H1 (cell line): ENCODE measurements at regions not wholly inside any gene's neighbourhood (a gene's known extent, or its start where the extent isn't known, plus 50 kb on each side); places are given as distances from the start of the nearest gene placed in this dataset.

Experiments used
- CTCF ChIA-PET: fragments of 300-600 bp; sonication (Branson Sonifier 250); formaldehyde crosslinking; loops from one replicate; lab custom pipeline; 2021; ENCODE audit not compliant: partially characterized antibody; lab: Charles Lee
- POLR2A ChIA-PET: fragments of 300-600 bp; sonication (Branson Sonifier 250); formaldehyde crosslinking; loops from one replicate; lab custom pipeline; 2021; ENCODE audit warnings: inconsistent platforms; ENCODE audit not compliant: partially characterized antibody; lab: Charles Lee
- DNase-seq, 2 experiments: peaks; one replicate each; pipeline versions ENCODE4 v3.0.0 to v3.0.0-alpha.2; 2010 to 2022; ENCODE audit warnings: low spot score in 2 of 2, low read depth in 1 of 2, mixed read lengths in 1 of 2
- FAIRE-seq: peaks from 2 replicates; lab custom pipeline; 2011; peaks lifted over from hg19 to GRCh38; lab: Jason Lieb, UNC
- H2AFZ ChIP-seq: 2 replicates; pipeline ENCODE4 v1.8.1; 2012; ENCODE audit warnings: low read length, inconsistent platforms
- H2AK5ac ChIP-seq: 2 replicates; pipeline ENCODE4 v1.6.1; 2013; ENCODE audit warnings: low read depth, low read length
- H2BK120ac ChIP-seq: replicated peaks from 2 replicates; pipeline ENCODE3; 2013; ENCODE audit warnings: low read depth, low read length, inconsistent platforms
- H2BK12ac ChIP-seq: 2 replicates; pipeline ENCODE4 v1.6.1; 2013; ENCODE audit warnings: low read depth, low read length
- H2BK15ac ChIP-seq: 2 replicates; pipeline ENCODE4 v1.6.1; 2013; ENCODE audit warnings: low read length
- H2BK20ac ChIP-seq: 2 replicates; pipeline ENCODE4 v1.6.1; 2013; ENCODE audit warnings: low read length
- H2BK5ac ChIP-seq: 2 replicates; pipeline ENCODE4 v1.6.1; 2013; ENCODE audit warnings: low read depth, low read length
- H3K14ac ChIP-seq: 2 replicates; pipeline ENCODE4 v1.6.1; 2013; ENCODE audit warnings: inconsistent platforms; ENCODE audit not compliant: insufficient read length
- H3K18ac ChIP-seq: 2 replicates; pipeline ENCODE4 v1.6.1; 2013; ENCODE audit warnings: low read length; ENCODE audit errors: extremely low read depth
- H3K23ac ChIP-seq: 2 replicates; pipeline ENCODE4 v1.6.1; 2013; ENCODE audit warnings: inconsistent platforms; ENCODE audit not compliant: insufficient read length
- H3K23me2 ChIP-seq: 2 replicates; pipeline ENCODE4 v1.6.1; 2013; ENCODE audit warnings: low read depth, low read length
- H3K27ac ChIP-seq: 2 replicates; pipeline ENCODE4 v1.6.1; 2011; ENCODE audit warnings: low read depth, low read length, inconsistent platforms
- H3K27me3 ChIP-seq, 4 experiments: replicated peaks in 1 of 4; 1 replicate in 1 of 4; 2 replicates in 3 of 4; pipeline versions ENCODE4 v1.6.1 to v1.8.1; 2011 to 2013; ENCODE audit warnings: low read length in 3 of 4, mild to moderate bottlenecking in 3 of 4, inconsistent platforms in 2 of 4, mixed read lengths in 2 of 4, moderate library complexity in 1 of 4; ENCODE audit not compliant: control insufficient read depth in 3 of 4, insufficient read depth in 3 of 4; ENCODE audit errors: extremely low read depth in 1 of 4
- H3K36me3 ChIP-seq, 4 experiments: 2 replicates each; pipeline versions ENCODE4 v1.6.1 to v1.8.1; 2011 to 2013; ENCODE audit warnings: mild to moderate bottlenecking in 4 of 4, low read length in 3 of 4, moderate library complexity in 2 of 4, control low read depth in 1 of 4, inconsistent platforms in 1 of 4; ENCODE audit not compliant: insufficient read depth in 4 of 4, control insufficient read depth in 2 of 4
- H3K4ac ChIP-seq: replicated peaks from 2 replicates; pipeline ENCODE3; 2013; ENCODE audit warnings: low read length, low read depth, mixed read lengths, inconsistent platforms; ENCODE audit not compliant: insufficient read length
- H3K4me1 ChIP-seq, 4 experiments: replicated peaks in 1 of 4; 1 replicate in 1 of 4; 2 replicates in 3 of 4; pipeline versions ENCODE4 v1.6.1 to v1.8.1; 2011 to 2013; ENCODE audit warnings: low read length in 3 of 4, inconsistent platforms in 2 of 4, mixed read lengths in 1 of 4; ENCODE audit not compliant: insufficient read depth in 4 of 4, control insufficient read depth in 3 of 4
- H3K4me2 ChIP-seq, 2 experiments: 2 replicates each; pipeline versions ENCODE4 v1.6.1 to v1.8.1; 2011 to 2013; ENCODE audit warnings: low read depth in 2 of 2, low read length in 2 of 2, control low read depth in 1 of 2, inconsistent platforms in 1 of 2, mild to moderate bottlenecking in 1 of 2; ENCODE audit not compliant: insufficient read depth in 1 of 2
- H3K4me3 ChIP-seq, 4 experiments: fragments of 200-600, 300-600 bp in 1 of 4; sonication (generic), shearing (Covaris generic), sonication (Bioruptor Twin) in 1 of 4; 2 replicates each; pipeline versions ENCODE4 v1.5.1 to v1.8.1; 2011 to 2016; ENCODE audit warnings: low read length in 4 of 4, low read depth in 3 of 4, control low read depth in 2 of 4, inconsistent platforms in 2 of 4, mild to moderate bottlenecking in 2 of 4, mixed read lengths in 1 of 4, moderate library complexity in 1 of 4; ENCODE audit not compliant: insufficient read depth in 2 of 4; ENCODE audit errors: extremely low read depth in 1 of 4
- H3K56ac ChIP-seq: replicated peaks from 2 replicates; pipeline ENCODE3; 2013; ENCODE audit warnings: low read depth, mild to moderate bottlenecking, mixed read lengths, low read length, inconsistent platforms; ENCODE audit not compliant: insufficient read length
- H3K79me1 ChIP-seq: 2 replicates; pipeline ENCODE4 v1.6.1; 2013; ENCODE audit warnings: low read depth, low read length, control low read depth
- H3K79me2 ChIP-seq, 2 experiments: 2 replicates each; pipeline versions ENCODE4 v1.6.1 to v1.8.1; 2012 to 2013; ENCODE audit warnings: low read length in 2 of 2, mild to moderate bottlenecking in 2 of 2, inconsistent platforms in 1 of 2; ENCODE audit not compliant: insufficient read depth in 2 of 2, control insufficient read depth in 1 of 2
- H3K9ac ChIP-seq, 4 experiments: replicated peaks in 1 of 4; 1 replicate in 1 of 4; 2 replicates in 3 of 4; pipeline versions ENCODE4 v1.6.1 to v1.8.1; 2011 to 2013; ENCODE audit warnings: low read depth in 3 of 4, low read length in 3 of 4, control low read depth in 2 of 4, mild to moderate bottlenecking in 2 of 4, moderate library complexity in 2 of 4, inconsistent platforms in 1 of 4; ENCODE audit errors: extremely low read depth in 1 of 4
- H3K9me3 ChIP-seq, 2 experiments: 2 replicates each; pipeline versions ENCODE4 v1.6.1 to v1.8.1; 2012 to 2013; ENCODE audit warnings: mild to moderate bottlenecking in 2 of 2, moderate library complexity in 2 of 2, control low read depth in 1 of 2, inconsistent platforms in 1 of 2, low read depth in 1 of 2, low read length in 1 of 2, mixed read lengths in 1 of 2; ENCODE audit not compliant: insufficient read depth in 2 of 2
- H4K20me1 ChIP-seq, 2 experiments: replicated peaks in 1 of 2; 2 replicates each; pipeline versions ENCODE3 to v1.8.1; 2011 to 2013; ENCODE audit warnings: inconsistent platforms in 2 of 2, low read length in 2 of 2, mild to moderate bottlenecking in 1 of 2; ENCODE audit not compliant: insufficient read depth in 2 of 2, control insufficient read depth in 1 of 2
- H4K5ac ChIP-seq: 2 replicates; pipeline ENCODE4 v1.6.1; 2013; ENCODE audit warnings: low read length, low read depth, mixed read lengths, inconsistent platforms; ENCODE audit not compliant: insufficient read length
- H4K8ac ChIP-seq: 2 replicates; pipeline ENCODE4 v1.8.0; 2013; ENCODE audit warnings: mild to moderate bottlenecking, moderate library complexity, low read length, inconsistent platforms; ENCODE audit not compliant: insufficient read depth; ENCODE audit errors: extremely low read depth
- H4K91ac ChIP-seq: replicated peaks from 2 replicates; pipeline ENCODE3; 2013; ENCODE audit warnings: low read length, mixed read lengths, inconsistent platforms; ENCODE audit not compliant: insufficient read length
- BCL11A ChIP-seq, 2 experiments: IDR thresholded peaks; one replicate each; pipeline ENCODE4 v1.6.1; 2011; ENCODE audit warnings: low read depth in 2 of 2, low read length in 2 of 2, mild to moderate bottlenecking in 2 of 2
- CHD2 ChIP-seq: IDR thresholded peaks from 2 replicates; pipeline ENCODE4 v1.6.1; 2012; ENCODE audit warnings: low read length, improper control_type of control experiment
- GTF2F1 ChIP-seq: IDR thresholded peaks from 2 replicates; pipeline ENCODE4 v1.6.1; 2012; ENCODE audit warnings: low read depth, low read length, improper control_type of control experiment, borderline replicate concordance
- NANOG ChIP-seq: IDR thresholded peaks from 2 replicates; pipeline ENCODE4 v1.6.1; 2011; ENCODE audit warnings: low read length, low read depth, mild to moderate bottlenecking, inconsistent platforms; ENCODE audit not compliant: insufficient read depth, poor library complexity, severe bottlenecking
- PHF8 ChIP-seq: fragments of 200-600 bp; sonication (generic); conservative IDR thresholded peaks from 2 replicates; pipeline ENCODE4 v1.7.1; 2012; ENCODE audit warnings: low read depth, mild to moderate bottlenecking, inconsistent platforms, low read length, moderate library complexity
- SIX5 ChIP-seq: IDR thresholded peaks from 2 replicates; pipeline ENCODE4 v1.6.1; 2011; ENCODE audit warnings: mild to moderate bottlenecking, low read depth, low read length
- WGBS, 2 experiments: shearing (Covaris generic) in 1 of 2; methylation state at CpG; one replicate each; pipeline versions ENCODE4 v1.1.6 to v1.1.7; 2013 to 2015; ENCODE audit warnings: low lambda C conversion rate in 2 of 2, mixed read lengths in 2 of 2, inconsistent platforms in 1 of 2, low coverage in 1 of 2, missing lambda C conversion rate in 1 of 2; ENCODE audit not compliant: insufficient replicate concordance in 2 of 2, insufficient coverage in 1 of 2, insufficient read length in 1 of 2; ENCODE audit errors: extremely low coverage in 1 of 2, missing lambda C conversion rate in 1 of 2; 5-methylcytosine and 5-hydroxymethylcytosine counted together
- TF ChIP-seq, protein P1 (sequence below), 3 experiments: IDR thresholded peaks; 1 replicate in 2 of 3; 2 replicates in 1 of 3; pipeline versions ENCODE4 v1.5.1 to v1.6.1; 2011; ENCODE audit warnings: low read length in 3 of 3, mild to moderate bottlenecking in 3 of 3, inconsistent platforms in 2 of 3, low read depth in 1 of 3, moderate library complexity in 1 of 3; ENCODE audit not compliant: insufficient read depth in 1 of 3; ENCODE audit errors: control extremely low read depth in 1 of 3
- TF ChIP-seq, protein P2 (sequence below): IDR thresholded peaks from 2 replicates; pipeline ENCODE4 v1.6.1; 2012; ENCODE audit warnings: inconsistent platforms
- TF ChIP-seq, protein P3 (sequence below): IDR thresholded peaks from 2 replicates; pipeline ENCODE4 v1.6.1; 2011; ENCODE audit warnings: low read length, improper control_type of control experiment
- TF ChIP-seq, protein P4 (sequence below): IDR thresholded peaks from 2 replicates; pipeline ENCODE4 v1.6.1; 2012; ENCODE audit warnings: inconsistent platforms

DNA sequence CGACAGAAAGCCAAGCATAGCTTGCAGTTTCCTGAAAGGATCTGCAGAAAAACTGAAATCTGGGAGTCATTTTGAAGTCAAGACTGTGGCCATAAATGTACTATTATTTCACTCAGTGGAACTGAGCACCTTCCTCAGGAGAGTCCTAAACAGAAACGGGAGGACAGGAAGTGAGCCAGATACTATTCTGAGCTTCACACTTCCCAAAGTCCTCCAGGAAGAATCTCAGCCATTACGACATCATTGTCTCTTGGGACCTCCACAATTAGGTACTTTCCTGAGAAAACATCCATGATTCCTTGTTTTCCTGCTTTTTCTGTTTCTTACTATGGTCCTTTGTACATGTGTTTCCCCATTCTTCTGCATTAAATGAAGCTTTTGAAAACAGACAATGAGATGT lies 299.2 kb upstream of the USP25 start:
- Histone ChIP-seq H3K9me3 (no peaks in the 10 kb centered on the region), H3K36me3 (no peaks in the 10 kb centered on the region), H3K27ac (no peak overlapping the region), H3K9ac (no peak overlapping the region), H3K4me1 (peaks cover 0 to 2% (median 0%) of the 10 kb centered on the region in 4 experiments; a peak in 1 of 7 replicates), H2AFZ (no peak overlapping the region), H2BK15ac (no peak overlapping the region), H3K14ac (no peak overlapping the region), H4K8ac (no peak overlapping the region), H2BK120ac (no peak overlapping the region), H3K79me2 (no peaks in the 10 kb centered on the region), H3K4ac (no peak overlapping the region), H4K91ac (no peak overlapping the region), H3K23ac (no peak overlapping the region), H3K56ac (no peak overlapping the region), H3K18ac (no peak overlapping the region), H3K79me1 (no peaks in the 10 kb centered on the region), H2AK5ac (no peak overlapping the region), H3K23me2 (no peaks in the 10 kb centered on the region), H4K5ac (no peak overlapping the region), H2BK5ac (no peak overlapping the region), H3K4me2 (no peak overlapping the region), H4K20me1 (no peaks in the 10 kb centered on the region), H2BK12ac (no peak overlapping the region), H3K27me3 (no peaks in the 10 kb centered on the region), H3K4me3 (no peak overlapping the region), H2BK20ac (no peak overlapping the region)
- DNase-seq (no peak), FAIRE-seq (no peak)
- 89% methylated on average over 3 of the region's 3 CpGs; no CpG with 5 or more reads in 1 of the 2 experiments for WGBS, 2 experiments
- ChIA-PET CTCF (interaction anchor here (0.6 to 2.2 kb wide), 8 partner anchors 8 to 567 kb away, joined by 3 to 8 read pairs (median 3); no protein-coding TSS in a partner anchor), POLR2A (no interaction called here)
- TF ChIP-seq, protein P1, sequence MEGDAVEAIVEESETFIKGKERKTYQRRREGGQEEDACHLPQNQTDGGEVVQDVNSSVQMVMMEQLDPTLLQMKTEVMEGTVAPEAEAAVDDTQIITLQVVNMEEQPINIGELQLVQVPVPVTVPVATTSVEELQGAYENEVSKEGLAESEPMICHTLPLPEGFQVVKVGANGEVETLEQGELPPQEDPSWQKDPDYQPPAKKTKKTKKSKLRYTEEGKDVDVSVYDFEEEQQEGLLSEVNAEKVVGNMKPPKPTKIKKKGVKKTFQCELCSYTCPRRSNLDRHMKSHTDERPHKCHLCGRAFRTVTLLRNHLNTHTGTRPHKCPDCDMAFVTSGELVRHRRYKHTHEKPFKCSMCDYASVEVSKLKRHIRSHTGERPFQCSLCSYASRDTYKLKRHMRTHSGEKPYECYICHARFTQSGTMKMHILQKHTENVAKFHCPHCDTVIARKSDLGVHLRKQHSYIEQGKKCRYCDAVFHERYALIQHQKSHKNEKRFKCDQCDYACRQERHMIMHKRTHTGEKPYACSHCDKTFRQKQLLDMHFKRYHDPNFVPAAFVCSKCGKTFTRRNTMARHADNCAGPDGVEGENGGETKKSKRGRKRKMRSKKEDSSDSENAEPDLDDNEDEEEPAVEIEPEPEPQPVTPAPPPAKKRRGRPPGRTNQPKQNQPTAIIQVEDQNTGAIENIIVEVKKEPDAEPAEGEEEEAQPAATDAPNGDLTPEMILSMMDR (IDR thresholded peaks at IDR 0.05; ENCODE audit: control extremely low read depth in 1 of 3, insufficient read depth in 1 of 3, low read depth in 1 of 3, low read length in 3 of 3) = no peak
- no peak for TF ChIP-seq BCL11A (IDR thresholded peaks at IDR 0.05; ENCODE audit: low read depth in 2 of 2, low read length in 2 of 2)
- TF ChIP-seq, protein P2, sequence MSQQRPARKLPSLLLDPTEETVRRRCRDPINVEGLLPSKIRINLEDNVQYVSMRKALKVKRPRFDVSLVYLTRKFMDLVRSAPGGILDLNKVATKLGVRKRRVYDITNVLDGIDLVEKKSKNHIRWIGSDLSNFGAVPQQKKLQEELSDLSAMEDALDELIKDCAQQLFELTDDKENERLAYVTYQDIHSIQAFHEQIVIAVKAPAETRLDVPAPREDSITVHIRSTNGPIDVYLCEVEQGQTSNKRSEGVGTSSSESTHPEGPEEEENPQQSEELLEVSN = no peak
- TF ChIP-seq PHF8 = no peak
- TF ChIP-seq, protein P3, sequence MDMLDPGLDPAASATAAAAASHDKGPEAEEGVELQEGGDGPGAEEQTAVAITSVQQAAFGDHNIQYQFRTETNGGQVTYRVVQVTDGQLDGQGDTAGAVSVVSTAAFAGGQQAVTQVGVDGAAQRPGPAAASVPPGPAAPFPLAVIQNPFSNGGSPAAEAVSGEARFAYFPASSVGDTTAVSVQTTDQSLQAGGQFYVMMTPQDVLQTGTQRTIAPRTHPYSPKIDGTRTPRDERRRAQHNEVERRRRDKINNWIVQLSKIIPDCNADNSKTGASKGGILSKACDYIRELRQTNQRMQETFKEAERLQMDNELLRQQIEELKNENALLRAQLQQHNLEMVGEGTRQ = no peak
- TF ChIP-seq, protein P4, sequence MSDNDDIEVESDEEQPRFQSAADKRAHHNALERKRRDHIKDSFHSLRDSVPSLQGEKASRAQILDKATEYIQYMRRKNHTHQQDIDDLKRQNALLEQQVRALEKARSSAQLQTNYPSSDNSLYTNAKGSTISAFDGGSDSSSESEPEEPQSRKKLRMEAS = no peak
- no peak for TF ChIP-seq SIX5
- no peak for TF ChIP-seq GTF2F1
- no peak for TF ChIP-seq CHD2
- no peak for TF ChIP-seq NANOG
